GM18951 (cell line): ENCODE measurements at regions not wholly inside any gene's neighbourhood (a gene's known extent, or its start where the extent isn't known, plus 50 kb on each side); places are given as distances from the start of the nearest gene placed in this dataset.
"Not testable (repeated sequence)": the region's sequence is repeated elsewhere in the genome, so short reads cannot be mapped to it uniquely, and the experiment has no call there.

Source experiments
- POLR2A ChIP-seq: IDR thresholded peaks from 4 replicates; pipeline ENCODE4 v1.6.1; 2011; ENCODE audit warnings: mild to moderate bottlenecking; ENCODE audit not compliant: insufficient read length, insufficient read depth; ENCODE audit errors: extremely low read depth
- in situ Hi-C: fragments of 300-500 bp; cut with MboI; formaldehyde crosslinking; loops from one replicate; pipeline ENCODE4 v1.12.0; 2022; ENCODE audit warnings: low sequenced_read_pairs, mixed read lengths, inconsistent platforms; ENCODE audit not compliant: unreplicated experiment

GRCh38 chr13:70756088-70756487, 647.8 kb upstream of the KLHL1 start:
- in situ Hi-C loops, result no loop called here
- no peak for TF ChIP-seq POLR2A

- in situ Hi-C loops, result no loop called here
- no peak for TF ChIP-seq POLR2A
Observed at GRCh38 chr13:70755456-70755855, 647.2 kb upstream of the KLHL1 start.

GRCh38 chr13:70747262-70747661, 639.0 kb upstream of the KLHL1 start:
- in situ Hi-C loops, result no loop called here
- no peak for TF ChIP-seq POLR2A

GRCh38 chr13:70746469-70746868, 638.2 kb upstream of the KLHL1 start:
- in situ Hi-C loops, result not testable (repeated sequence)

- in situ Hi-C loops, result no loop called here
- TF ChIP-seq POLR2A, result no peak
Observed at GRCh38 chr13:70736622-70737317, 628.5 kb upstream of the KLHL1 start.

- TF ChIP-seq POLR2A, result no peak
- in situ Hi-C loops, result no loop called here
Observed at GRCh38 chr13:70732611-70733010, 624.4 kb upstream of the KLHL1 start.

- TF ChIP-seq POLR2A, result no peak
- in situ Hi-C loops, result no loop called here
Observed at GRCh38 chr13:70729369-70729768, 621.1 kb upstream of the KLHL1 start.

GRCh38 chr13:70723732-70724131, 615.5 kb upstream of the KLHL1 start:
- no peak for TF ChIP-seq POLR2A
- in situ Hi-C loops, result no loop called here

- no peak for TF ChIP-seq POLR2A
- in situ Hi-C loops, result no loop called here
Observed at GRCh38 chr13:70720386-70720785, 612.1 kb upstream of the KLHL1 start.

GRCh38 chr13:70714993-70715392, 606.7 kb upstream of the KLHL1 start:
- TF ChIP-seq POLR2A, result no peak
- in situ Hi-C loops, result no loop called here

- TF ChIP-seq POLR2A, result no peak
- in situ Hi-C loops, result no loop called here
Observed at GRCh38 chr13:70708775-70709174, 600.5 kb upstream of the KLHL1 start.

GRCh38 chr13:70703755-70704154, 595.5 kb upstream of the KLHL1 start:
- no peak for TF ChIP-seq POLR2A

GRCh38 chr13:70694996-70695715, 586.9 kb upstream of the KLHL1 start:
- in situ Hi-C loops, result no loop called here
- TF ChIP-seq POLR2A, result no peak

More at GRCh38 chr13:70703755-70704154, 595.5 kb upstream of the KLHL1 start:
- in situ Hi-C loops, result no loop called here

GRCh38 chr13:70668983-70669382, 560.7 kb upstream of the KLHL1 start:
- no peak for TF ChIP-seq POLR2A
- in situ Hi-C loops, result no loop called here
